Transverse colon (tissue), 4 donors: ENCODE measurements at regions not wholly inside any gene's neighbourhood (a gene's known extent, or its start where the extent isn't known, plus 50 kb on each side); places are given as distances from the start of the nearest gene placed in this dataset.

ENCODE experiments used
- POLR2A ChIP-seq: fragments of 450-650 bp; IDR thresholded peaks from one replicate; pipeline ENCODE4 v1.6.1; 2016; ENCODE audit warnings: antibody characterized with exemption, mild to moderate bottlenecking, moderate library complexity
- POLR2AphosphoS5 ChIP-seq, 3 donors: sonication (generic); formaldehyde crosslinking; IDR thresholded peaks; one replicate each; pipeline ENCODE4 v1.6.1; 2016; ENCODE audit warnings: antibody characterized with exemption in 3 of 3
- TF ChIP-seq, protein P1 (sequence below), 5 experiments: fragments of 200-600 bp in 3 of 5; fragments of 450-650 bp in 2 of 5; sonication (generic) in 3 of 5; IDR thresholded peaks; 1 replicate in 2 of 5; 2 replicates in 3 of 5; pipeline ENCODE4 v1.5.1; 2016 to 2017; ENCODE audit warnings: antibody characterized with exemption in 5 of 5, inconsistent platforms in 3 of 5, mild to moderate bottlenecking in 2 of 5, moderate library complexity in 1 of 5

DNA sequence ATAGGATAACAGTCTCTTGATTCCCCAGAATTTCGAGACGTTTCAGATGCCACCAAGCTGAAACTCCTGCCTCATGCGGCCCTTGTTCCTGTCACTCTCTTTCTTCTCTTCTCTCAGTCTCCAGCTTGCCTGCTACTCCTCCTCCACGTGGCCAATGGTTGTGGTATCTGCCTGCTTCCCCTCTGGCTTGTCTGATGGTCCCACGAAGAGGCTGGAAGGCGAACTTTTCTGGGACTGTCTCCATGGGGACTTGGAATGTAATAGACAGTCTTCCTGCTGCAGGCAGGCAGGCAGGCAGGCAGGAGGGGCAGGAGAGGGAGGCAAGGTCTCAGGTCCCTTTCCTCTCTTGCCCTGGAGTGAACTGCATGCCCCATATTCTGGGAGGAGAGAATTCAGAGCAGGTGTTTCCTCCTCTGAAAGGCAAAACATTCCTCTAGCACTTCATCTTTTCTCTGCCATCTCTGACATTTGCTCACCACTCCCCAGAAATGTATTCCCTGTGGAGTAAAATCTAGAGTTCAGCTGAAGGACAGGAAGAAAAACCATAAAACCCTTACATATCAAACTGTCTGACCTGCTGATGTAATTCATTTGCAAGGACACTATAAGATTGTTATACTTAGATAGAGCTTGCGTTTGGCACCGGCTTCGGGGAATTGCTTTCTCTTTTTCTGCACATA lies 64.1 kb upstream of the GNG12 start:
- TF ChIP-seq, protein P1, sequence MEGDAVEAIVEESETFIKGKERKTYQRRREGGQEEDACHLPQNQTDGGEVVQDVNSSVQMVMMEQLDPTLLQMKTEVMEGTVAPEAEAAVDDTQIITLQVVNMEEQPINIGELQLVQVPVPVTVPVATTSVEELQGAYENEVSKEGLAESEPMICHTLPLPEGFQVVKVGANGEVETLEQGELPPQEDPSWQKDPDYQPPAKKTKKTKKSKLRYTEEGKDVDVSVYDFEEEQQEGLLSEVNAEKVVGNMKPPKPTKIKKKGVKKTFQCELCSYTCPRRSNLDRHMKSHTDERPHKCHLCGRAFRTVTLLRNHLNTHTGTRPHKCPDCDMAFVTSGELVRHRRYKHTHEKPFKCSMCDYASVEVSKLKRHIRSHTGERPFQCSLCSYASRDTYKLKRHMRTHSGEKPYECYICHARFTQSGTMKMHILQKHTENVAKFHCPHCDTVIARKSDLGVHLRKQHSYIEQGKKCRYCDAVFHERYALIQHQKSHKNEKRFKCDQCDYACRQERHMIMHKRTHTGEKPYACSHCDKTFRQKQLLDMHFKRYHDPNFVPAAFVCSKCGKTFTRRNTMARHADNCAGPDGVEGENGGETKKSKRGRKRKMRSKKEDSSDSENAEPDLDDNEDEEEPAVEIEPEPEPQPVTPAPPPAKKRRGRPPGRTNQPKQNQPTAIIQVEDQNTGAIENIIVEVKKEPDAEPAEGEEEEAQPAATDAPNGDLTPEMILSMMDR (IDR thresholded peaks at IDR 0.05) = no peak
- no peak for TF ChIP-seq POLR2AphosphoS5 (IDR thresholded peaks at IDR 0.05)
- TF ChIP-seq POLR2A = no peak
